Ovary (tissue), 3 donors: ENCODE measurements at regions not wholly inside any gene's neighbourhood (a gene's known extent, or its start where the extent isn't known, plus 50 kb on each side); places are given as distances from the start of the nearest gene placed in this dataset.

ENCODE experiments used
- CTCF ChIP-seq, 3 donors: fragments of 450-650 bp in 2 of 3; fragments of 200-600 bp in 1 of 3; IDR thresholded peaks; one replicate each; pipeline versions ENCODE4 v1.5.1 to v1.8.0; 2016 to 2022; ENCODE audit warnings: antibody characterized with exemption in 3 of 3, mild to moderate bottlenecking in 1 of 3
- EP300 ChIP-seq: sonication (generic); formaldehyde crosslinking; IDR thresholded peaks from one replicate; pipeline ENCODE4 v1.6.1; 2017; ENCODE audit warnings: antibody characterized with exemption
- POLR2A ChIP-seq: fragments of 450-650 bp; IDR thresholded peaks from one replicate; pipeline ENCODE4 v1.6.1; 2017; ENCODE audit warnings: antibody characterized with exemption, mild to moderate bottlenecking, moderate library complexity
- donor health status: DM: no; HTN: no; CAD: no.

- TF ChIP-seq CTCF (IDR thresholded peaks at IDR 0.05) (no peak), POLR2A (no peak), EP300 (no peak)
Measured at GRCh38 chr21:35399706-35400105, 350.6 kb upstream of the RUNX1 start.
